Skin of body (tissue), 1 donor: ENCODE measurements at regions not wholly inside any gene's neighbourhood (a gene's known extent, or its start where the extent isn't known, plus 50 kb on each side); places are given as distances from the start of the nearest gene placed in this dataset.
A peak's percentile ranks its signal among the peaks of the same experiment; 100 is the strongest.

ENCODE experiments used
- DNase-seq: peaks from one replicate; lab custom pipeline; 2025; lab: John Stamatoyannopoulos, UW

DNA sequence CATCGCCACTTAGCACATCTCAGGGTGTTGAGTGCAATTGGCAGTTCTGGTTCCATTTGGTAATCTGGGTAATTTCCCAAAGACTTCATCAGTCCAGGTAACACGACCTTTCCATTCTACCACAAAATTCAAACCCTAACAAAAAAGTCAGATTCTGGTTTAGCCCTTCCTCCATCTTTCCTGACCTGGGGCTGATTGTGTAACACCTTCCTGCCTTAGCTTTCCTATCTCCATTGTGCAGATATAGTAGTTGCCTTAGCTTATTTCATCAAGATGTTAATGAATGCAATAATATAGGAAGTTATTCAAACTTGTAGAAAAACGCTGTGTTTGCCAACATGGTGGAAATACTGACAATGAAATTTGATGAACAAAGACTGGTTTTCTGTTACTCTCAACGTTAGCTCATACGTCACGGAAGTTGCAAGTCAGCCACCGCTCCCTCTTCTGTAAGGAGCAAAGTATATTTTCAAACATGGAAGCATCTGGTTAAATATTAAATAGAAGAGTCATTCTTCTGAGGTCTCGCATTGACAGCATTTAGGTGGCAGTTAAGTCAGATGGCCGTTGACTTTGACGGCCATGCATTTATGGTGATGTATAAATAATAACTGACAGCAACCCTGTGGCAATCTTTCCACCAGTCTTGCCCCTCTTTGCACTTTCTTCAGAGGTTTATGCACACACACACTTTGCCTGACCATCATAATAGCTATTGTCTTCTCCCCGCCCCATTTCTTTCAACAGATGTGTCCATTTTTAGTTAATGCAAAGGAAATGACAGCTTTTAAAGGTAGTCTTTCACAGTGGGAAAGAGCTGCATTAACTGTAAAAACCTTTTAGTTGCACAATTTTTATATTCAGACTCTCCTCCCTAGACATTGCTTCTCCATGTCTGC, 205.1 kb upstream of the BMPER start:
- no peak for DNase-seq

DNA sequence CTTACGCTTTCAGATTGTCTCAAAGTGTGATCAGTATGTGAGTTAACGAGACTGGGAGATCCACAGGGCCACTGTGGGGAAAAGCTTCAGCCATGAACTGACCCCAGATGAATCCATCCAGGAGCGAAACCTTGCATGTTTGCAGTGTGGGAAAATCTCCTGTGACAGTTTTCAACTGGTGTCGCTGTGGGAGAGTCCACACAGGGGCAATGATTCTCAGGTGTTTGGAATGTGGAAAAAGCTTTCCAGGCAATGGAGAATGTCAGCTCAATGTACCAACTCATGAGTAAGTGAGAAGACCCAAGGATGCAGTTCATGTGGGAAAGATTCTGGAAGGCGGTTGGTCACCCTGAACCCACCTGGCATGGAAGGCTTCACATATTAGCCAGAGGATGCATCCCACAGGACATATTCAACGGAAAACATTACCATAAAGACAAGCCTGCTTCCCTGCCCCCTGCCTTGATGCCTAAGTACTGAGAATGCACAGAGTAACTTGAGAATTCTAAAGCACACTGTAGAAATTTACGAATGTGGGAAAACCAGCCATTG, 204.1 kb upstream of the BMPER start:
- DNase-seq: no peak

DNA sequence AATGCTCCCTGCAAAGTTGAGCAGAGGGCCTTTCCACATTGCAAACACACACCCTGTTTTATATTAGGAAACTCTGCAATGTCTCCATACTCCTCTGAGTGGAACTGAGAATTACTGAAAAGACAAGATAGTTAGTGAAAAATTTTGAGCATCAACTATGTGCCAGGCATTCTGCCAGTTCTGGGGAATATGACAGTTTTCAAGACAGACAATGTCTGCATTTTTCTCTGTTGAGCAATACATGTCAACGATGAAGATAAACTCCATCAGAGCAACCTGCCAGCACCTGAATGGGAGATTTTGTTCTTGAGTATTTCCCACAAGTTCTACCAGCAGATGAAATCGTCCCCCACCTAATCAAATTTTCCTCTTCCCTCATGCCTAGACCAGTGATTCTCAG, 203.4 kb upstream of the BMPER start:
- DNase-seq: no peak

DNA sequence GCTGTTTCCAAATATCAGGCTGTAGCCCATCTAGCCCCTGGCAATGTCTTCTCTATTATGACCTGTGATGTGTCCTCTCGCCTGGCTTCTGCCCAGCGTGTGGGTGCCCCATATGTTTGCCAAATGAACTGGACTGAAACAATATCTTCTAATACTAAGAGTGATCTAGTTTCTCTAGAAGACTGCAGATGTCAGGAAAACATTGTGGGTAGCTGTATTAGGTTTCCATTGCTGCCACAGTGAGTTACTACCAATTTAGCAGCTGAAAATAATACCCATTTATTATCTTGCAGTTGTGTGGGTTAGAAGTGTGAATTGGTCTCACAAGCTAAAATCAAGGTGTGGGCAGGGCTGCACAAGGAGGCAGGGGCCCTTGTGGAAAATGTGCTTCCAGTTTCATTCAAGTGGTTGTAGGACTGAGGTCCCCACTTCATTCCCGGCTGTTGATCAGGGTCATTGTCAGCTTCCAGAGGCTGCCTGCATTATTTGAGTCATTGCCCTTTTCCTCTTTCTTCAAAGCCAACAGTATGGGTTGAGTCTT, 202.8 kb upstream of the BMPER start:
- no peak for DNase-seq

DNA sequence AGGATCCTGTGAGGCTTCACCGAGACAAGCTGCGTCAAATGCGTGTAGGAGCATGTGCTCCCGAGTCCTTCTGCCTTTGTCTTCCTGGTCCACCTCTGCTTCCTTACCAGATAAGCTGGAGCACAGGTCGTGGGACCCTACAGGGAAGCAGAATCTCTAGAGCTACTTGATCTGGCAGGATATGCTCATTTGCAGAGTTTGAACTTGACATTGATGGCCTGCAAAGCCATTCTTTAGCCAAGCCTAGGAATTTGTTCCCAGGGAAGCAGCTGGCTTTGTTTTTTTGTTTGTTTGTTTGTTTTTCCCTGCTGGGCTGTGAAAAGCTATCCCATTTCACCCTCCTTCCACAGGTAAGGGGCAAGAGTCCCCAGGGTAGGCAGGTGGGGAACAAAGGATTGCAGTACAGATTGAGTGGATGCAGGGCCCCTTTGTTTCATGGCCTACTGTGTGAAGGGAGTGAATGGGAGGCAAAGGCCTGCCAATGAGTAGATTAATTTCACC, 200.0 kb upstream of the BMPER start:
- no peak for DNase-seq

DNA sequence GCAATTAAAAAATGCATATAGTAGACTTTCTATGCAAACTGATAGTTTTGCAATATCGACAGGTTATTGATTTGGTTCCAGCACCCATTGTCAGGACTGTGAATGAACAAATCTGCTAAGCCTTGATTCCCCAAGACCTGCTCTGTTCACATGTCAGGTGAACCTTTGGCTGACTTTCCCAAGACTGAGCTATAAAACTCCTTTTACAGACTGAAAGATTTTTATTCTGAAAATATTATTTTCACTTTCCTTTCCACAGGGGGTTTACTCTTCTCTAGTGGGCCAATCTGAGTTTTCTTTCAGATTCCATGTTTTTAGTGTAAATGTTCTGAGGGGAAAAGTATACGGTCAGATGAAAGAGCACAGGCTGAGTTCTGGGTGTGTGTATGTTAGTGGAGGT, 199.2 kb upstream of the BMPER start:
- DNase-seq: no peak

DNA sequence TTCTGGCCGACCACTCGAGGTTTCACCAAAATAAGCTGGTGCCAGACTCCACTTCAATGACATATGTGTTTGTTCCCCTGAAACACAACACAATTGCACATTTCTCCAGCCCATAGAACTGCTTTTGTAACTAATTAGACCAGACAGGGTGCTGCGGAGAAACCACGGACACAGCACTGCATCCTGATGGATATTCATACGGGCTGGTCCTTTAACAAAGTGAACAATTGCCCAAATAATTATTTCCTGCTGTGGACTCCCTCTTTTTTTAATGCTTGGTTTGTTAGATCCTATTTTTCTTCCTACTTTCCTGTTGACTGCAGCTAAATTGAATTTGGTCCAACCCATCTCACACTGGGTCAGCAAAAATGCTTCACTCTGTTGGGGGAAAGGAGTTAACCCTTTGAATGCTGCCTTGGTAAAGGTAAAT, 198.6 kb upstream of the BMPER start:
- peak; percentile 41 for DNase-seq

DNA sequence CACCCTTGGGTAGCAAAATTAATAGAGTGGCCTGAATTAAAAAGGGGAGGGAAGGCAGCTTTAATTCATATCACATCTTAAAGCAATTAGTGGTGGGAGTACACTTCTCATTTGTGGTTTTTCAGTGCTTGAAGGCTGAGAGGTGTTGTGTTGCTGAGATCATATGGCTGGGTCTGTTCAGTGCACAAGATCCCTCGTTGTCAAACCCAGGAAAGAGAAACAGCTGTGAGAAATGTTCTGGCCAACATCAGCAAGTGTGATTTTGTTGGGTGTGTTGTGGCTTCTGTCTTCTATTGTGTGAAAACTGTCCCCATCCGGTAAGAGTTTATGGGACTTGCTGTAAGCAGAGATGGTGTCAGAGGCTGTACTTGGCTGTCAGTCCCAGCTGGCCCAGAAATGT, 197.9 kb upstream of the BMPER start:
- DNase-seq: peak; percentile 33

DNA sequence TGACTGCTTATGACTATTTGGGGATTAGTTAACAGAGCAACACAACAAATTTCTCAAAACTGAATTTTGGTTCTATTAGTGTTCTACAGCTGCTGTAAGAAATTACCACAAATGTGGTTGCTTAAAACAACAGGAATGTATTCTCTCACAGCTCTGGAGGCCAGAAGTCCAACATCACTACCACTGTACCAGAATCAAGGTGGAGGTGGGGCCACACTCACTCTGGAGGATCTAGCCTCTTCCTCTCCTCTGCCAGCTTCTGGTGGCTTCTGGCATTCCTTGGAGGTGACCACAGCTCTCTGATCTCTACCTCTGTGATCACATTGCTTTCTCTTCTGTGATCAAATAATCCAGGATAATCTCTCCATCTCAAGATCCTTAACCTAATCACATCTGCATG, 194.7 kb upstream of the BMPER start:
- no peak for DNase-seq

DNA sequence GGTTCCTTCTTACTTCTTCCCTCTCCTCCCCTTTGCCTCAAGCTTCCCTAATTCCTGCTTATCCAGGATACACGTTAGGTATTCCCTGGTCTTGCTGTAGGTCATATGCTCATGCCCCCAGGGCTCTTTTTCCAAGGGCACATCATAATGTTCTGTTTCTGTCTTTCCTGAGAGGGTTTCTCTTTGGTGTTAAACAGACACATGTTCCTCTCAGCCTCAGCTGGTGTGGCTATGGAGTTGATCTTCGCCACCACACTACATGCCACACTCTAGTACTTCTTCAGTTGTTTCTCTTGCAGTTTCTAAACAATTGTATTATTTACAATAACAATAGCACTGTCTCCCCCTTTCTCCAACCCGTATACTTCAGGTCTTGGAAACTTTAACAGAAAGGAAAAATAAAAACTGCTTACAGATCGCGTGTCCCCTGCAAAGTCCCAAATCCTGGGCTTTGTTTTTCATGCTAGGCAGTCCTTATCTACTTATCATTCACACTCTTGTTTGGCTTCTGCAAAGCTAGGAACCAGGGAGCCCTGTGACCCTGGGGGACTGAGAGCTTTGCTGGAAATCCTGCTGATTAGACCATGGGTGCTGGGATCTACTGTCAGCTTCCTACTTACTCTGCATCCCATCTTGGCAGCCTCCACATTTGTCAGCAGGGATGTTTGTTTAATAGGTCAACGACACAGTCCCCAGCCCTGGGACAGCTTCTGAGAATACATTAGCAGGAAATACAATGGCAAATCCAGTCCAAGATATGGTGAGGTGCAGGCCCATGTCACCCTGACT, 193.9 kb upstream of the BMPER start:
- no peak for DNase-seq

DNA sequence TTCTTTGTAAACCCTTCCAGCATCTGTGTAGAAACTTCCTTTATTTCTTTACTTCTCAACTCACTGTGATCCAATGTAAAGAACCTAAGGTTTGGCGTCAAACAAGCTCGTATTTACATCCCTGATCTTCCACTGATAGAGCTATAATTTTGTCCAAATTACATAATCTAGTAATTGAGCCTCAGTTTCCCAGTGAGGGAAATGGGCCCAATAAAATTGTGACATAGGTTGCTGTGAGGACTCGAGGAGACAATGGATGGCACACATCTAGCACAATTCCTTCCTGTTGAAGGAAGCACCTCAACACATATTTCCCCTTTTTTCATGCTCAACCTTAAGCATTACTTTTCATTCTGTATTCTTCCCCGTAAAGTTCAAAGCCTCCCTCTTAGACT, 193.3 kb upstream of the BMPER start:
- no peak for DNase-seq

DNA sequence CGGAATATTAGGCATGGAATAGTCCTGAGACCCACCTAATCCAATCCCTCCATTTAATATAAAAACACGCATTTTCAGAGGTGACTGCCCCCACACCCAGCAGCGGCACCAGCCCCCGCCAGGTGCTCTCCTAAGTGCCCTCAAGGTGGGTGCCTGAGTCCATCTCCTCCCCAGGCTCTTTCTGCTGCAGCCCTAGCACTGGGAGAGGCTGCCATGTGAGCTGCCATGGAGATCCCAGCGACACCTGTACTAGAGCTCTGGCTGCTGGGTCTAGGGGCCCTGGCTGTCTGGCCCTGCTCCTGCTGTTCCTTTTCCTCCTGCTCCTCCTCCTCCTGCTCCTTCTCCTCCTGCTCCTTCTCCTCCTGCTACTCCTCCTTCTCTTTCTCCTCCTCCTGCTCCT, 191.1 kb upstream of the BMPER start:
- DNase-seq: no peak

DNA sequence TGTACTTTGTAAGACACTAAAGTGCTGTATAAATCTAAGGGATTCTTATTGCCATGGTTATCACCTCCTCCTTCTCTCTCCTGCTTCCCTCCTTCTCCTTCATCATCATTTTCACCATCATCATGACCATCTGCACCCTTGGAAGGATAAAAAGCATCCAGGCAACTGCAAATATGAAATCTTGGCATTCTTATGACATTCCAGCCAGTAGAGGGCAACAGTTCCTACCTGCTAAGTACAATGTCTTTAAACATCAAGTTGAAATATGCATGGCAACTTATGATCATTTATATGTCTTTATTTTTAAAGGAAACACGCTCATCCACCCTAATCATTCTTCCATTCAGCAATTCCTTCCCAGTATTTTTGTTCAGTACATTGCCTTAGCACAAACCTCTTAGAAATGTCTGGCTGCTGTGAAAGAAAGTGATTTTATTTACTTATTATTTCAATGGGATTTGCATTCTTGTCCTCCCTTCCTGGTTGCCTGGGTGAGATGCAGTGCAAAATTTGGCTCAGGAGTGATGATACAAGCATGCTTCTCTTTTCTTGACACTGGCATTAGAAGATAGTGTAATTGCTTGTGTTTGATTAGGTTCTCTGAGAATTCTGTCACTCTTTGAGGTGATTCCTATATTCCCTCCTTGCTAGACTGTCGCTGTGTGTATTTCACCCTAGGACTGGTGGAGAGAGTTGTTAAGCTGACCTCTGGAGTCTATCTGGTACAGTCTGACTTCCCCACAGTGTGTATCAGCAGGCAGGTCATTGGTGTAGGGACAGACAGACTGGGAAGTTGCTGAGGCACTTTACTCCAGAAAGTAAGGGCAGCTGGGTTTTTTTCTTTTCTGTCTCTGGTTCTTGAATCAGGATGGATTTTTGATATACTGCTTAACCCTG, 188.5 kb upstream of the BMPER start:
- peak; percentile 15 for DNase-seq

DNA sequence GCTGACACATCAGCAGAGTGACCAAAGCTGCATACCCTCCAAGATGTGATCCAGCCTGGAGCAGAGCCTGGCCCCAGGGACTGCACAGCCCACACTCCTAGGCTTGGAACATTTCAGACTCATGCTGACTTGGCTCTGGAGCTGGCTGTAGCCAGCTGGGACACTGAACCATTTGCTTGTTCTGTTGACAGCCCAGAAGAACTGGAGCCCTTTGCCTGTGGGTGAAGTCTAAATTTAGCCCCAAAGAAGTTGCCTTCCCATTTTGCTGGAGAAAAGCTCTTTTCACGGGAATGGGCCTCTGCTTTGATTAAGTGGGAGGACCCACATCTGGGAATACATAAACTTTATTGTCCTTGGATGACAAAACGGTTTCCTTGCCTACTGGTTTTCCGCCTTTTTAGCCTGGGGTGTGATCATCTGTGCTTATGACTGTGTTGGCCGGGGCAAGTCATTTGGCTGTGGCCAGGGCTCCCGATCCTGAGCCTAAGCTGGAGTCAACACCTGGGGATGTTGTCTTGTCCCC, 186.2 kb upstream of the BMPER start:
- peak; percentile 30 for DNase-seq

DNA sequence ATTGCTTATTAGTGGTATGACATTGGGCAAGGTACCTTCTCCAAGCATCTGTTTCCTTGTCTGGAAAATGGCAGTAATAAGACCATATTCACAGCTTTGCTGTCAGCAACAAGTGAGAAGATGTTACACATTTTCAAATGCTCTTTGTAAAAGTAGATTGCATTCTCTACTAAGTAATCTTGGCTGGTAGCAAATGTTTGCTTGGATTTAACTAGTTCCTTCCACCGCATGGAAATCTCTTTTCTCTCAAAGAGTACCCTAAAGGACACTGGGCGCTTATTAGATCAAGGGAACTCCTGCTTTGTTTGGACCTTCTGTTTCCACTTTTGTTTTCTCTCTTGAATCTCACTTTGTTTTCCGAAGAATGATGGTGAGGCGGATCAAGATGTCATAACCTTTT, 185.2 kb upstream of the BMPER start:
- no peak for DNase-seq

DNA sequence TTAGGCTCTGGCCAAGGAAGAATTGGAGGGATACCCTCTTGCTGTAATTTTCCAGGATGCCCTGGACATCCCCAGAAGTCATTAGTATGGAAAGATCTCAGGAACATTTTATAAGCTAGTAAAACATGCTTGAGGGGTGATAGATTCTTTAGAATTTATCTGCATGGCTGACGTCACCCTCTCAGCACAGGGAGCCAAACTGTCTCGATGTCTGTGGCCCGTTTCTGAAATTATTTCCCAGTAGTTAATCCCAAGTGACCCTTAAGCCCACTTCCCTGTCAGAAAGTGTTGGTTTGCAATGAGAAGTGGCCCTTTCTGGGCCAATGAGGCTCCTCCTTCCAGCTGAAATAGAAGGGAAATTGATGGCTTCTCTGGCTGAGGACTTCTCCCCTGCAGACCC, 184.5 kb upstream of the BMPER start:
- no peak for DNase-seq

DNA sequence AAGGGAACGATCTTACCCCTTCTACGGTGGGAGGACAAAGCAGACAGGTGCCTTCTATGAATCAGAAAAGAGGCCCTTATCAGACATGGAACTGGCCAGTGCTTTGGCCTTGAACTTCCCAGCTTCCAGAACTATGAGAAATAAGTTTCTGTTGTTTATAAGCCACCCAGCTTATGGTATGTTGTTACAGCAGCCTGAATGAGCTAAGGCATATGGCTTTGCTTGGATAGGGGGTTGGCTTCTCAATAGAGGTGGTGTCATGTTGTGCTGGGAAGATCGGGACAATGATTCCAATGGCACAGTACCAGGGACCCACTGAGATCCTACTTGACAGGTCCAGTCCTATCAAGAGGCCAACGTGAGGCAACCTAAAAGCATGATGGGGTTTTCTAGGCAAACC, 183.4 kb upstream of the BMPER start:
- no peak for DNase-seq

DNA sequence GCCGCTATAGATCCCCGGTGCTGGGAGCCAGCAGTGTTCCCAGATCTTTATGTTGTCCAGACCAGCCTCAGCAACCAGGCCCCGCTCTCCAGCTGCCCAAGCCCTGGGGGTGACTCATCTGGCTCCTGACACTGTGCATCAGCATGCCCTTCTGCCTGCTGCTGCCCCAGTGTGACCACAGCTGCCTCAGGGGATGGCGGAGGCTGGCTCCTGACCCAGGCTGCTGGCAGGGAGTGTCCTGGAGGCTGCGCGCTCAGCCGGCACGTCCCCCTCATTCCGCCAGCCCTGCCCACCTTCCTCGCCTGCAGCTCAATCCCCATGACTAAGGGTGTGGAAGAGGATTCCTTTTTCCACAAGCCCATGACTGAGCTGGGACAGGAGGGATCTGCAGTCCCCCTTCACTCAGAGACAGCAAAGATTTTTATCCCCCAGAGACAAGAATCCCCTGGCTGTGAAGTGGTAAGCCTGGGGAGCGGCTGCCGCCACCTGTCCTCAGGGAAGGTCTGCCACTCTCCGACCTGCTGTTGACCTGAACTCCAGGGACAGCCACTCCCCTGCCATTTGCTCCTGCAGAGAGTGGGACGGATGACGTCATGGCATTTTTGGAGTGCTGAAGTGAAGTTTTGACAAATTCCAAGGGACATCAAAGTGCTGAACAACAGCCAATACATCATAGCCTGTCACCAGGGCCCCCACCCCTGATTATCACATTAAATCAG, 182.8 kb upstream of the BMPER start:
- no peak for DNase-seq

DNA sequence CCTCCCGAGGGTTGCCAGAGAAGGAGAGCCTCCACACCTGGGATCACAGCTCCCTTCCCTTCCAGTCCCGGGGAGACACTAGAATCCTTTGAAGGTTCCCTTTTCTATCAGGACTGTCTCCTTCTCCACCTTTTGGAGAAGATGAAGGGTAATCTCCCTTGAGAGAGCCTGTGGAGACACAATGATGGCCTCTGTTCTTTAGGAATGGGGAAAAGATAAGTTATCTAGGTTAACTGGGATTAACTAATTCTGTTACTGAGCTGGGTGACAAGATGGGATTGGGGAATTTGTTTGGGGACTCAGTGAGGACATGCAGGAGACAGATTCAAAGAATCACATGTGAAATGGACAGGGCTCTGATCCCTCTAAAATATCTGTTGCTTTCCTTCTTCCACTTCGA, 181.1 kb upstream of the BMPER start:
- DNase-seq: no peak
